GM03348 (cell line): ENCODE measurements at regions not wholly inside any gene's neighbourhood (a gene's known extent, or its start where the extent isn't known, plus 50 kb on each side); places are given as distances from the start of the nearest gene placed in this dataset.
"Not testable (repeated sequence)": the region's sequence is repeated elsewhere in the genome, so short reads cannot be mapped to it uniquely, and the experiment has no call there.

Experiments
- DNase-seq: peaks from one replicate; pipeline ENCODE4 v3.0.0; 2012; ENCODE audit warnings: low spot score

DNA sequence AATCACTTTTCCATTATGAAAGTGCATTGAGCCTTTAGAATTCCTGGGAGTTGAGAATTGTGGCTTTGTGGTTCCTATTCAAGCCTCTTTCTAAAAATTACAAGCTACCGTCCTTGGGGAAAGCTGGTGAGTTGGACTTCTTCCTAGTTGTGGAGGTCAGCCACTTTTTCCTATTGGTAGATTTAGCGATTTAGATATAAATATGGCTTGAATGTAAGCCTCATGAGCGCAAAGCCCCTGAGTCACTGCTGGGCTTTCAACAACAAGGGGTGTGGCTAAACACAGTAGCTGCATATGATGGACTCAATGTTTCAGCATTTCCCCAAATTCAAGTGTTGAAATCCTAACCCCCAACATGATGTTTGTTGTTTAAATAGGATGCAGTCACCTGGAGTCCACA lies 150.0 kb upstream of the IGFBP3 start:
- DNase-seq: peak; percentile 64

DNA sequence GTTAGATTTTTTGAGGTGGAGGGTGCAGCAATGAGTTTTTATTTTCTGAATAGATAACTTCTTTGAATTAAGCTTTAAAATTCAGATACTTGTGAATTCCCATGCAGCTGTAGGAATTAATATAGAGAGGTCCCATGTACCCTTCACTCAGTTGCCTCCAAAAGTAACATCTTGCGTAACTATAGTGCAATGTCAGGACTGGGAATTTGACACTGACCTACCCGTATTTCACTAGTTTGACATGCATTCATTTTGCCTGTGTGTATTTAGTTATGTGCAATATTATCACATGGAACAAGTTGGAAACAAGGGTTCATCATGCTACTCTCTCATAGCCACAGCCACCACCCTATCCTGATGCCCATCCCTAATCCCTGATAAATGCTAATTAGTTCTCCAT lies 147.1 kb upstream of the IGFBP3 start:
- DNase-seq: no peak

DNA sequence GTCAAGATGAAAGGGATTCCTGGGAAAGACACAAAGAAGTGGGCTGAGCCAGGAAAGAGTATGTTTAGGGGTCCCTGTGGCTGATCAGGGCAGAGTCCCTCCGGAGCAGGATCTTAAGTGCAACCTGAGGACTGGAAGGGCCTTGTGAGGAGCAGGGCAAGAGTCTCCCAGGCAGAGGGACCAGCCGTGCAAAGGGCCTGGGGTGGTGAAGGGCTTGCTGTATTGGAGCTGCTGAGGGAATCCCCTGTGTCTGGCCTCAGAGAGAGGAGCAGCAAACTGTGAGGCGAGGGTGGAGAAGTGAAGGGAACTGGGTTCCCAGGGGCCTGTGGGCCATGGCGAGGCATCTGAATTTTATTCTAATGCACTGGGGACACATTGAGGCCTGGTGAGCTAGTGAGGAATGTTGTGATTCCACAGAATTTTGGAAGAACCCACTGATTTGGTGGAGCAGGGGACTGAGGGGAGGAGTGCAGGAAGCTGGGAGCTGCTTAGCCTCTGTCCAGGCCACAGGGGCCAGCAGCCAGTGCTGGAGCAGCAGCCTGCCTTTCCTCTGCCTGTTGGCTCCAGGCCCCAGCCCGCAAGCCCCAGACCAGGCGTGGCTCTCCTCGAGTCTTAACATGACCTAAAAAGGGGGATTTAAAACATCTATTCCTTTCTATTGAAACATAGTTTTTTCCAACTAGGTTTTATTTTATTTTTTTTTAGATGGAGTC lies 138.4 kb upstream of the IGFBP3 start:
- DNase-seq: peak; percentile 20

DNA sequence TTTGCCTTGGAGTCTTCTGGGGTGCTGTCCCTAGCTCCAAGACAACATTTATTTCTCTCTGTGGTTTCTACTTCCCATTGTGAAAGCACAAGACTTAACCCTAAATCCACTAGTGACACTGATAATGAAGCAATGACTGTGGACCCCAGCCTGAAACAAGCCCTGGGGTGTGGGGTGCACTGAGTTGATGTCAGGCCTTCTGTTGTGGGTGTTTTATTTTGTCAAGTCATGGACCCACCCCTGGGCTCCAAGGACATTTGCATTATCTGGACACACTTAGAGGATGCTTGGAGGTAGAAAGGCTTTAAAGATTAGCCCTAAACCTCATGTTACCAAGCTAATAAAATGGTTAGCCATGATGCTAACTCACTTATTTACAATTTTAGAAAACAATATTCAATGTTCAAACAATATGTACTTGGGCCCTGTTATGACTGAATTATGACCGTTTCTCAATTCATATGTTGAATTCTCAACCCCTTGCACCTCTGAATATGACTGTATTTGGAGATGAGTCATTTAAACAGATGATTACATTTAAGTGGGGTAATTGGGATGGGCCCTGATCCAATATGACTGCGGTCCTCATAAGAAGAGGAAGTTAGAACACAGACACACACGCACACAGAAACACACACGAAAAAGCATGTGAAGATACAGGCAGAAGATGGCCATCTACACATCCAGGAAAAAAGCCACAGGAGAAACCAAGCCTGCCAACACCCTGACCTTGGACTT lies 137.2 kb upstream of the IGFBP3 start:
- no peak for DNase-seq

DNA sequence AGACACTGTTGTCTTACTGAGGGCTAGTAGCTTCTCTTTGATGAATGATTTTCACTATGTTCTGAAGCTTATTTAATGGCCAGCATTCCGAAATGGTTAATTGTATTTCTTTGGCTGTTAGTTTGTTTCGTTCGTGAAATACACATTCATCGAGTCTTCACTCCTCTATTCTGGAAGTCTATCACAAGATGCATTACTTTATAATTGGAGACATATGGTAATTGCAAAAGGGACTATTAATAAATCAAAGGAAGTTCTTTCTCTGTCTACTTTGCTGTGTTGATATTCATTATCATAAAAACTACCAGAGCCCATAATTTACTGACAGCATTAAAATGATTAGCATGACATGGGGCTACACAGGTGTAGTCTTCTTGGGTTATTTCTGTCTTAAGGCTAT lies 133.8 kb upstream of the IGFBP3 start:
- no peak for DNase-seq

DNA sequence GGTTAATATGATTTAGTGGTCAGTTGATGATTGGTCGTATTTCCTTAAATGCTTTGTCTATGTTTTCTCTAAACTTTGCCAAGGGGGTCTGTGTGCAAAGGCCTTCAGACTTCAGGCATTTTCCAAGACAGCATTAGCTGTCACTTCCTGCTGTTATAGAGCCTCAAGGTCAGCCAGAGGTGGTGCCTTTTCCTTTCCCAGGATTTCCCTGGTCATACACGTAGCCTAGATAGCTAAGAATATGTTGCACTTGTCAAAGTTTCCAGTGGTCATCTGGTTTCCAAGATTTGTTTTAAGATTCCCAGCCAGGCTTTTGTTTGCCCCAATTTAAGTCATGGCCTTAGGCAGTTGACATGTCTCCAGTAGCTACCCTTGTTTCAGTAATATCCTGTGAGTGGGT lies 133.2 kb upstream of the IGFBP3 start:
- DNase-seq: no peak

DNA sequence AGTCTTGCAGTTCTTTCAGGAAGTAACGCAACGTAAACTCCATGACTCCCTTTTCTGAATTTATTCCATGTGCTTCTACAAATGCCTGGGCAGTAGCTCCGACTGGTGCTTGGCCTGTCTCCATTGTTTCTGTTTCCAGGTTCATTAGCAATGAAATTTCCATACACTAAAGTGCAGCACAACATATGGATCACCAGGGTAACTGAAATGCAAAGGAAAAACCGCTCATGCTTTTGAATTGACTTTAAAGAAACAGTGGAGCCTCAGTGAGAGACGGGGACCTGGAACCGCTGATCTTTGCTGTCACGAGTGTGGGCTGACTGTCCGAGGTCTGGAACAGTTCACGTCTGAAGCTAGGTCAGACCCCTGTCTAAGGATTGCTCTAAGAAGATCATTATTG lies 126.5 kb upstream of the IGFBP3 start:
- DNase-seq: no peak

DNA sequence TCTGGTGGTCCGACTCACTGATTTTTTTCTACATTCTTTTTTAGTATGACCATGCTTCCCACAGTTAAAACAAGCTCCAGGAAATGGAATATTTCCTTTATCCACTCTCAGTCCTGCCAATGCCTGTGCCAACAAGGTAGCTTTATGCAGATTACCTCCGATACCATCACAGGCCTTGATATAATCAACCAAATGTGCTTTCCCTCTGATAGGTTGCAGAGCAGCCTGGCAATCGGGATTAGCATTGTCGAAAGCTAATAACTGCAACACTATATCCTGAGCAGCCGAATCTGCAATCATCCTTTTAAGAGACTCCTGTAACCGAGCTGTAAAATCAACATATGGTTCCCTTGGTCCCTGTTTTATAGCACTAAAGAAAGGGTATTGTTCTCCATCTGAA lies 122.3 kb upstream of the IGFBP3 start:
- not testable (repeated sequence) for DNase-seq

DNA sequence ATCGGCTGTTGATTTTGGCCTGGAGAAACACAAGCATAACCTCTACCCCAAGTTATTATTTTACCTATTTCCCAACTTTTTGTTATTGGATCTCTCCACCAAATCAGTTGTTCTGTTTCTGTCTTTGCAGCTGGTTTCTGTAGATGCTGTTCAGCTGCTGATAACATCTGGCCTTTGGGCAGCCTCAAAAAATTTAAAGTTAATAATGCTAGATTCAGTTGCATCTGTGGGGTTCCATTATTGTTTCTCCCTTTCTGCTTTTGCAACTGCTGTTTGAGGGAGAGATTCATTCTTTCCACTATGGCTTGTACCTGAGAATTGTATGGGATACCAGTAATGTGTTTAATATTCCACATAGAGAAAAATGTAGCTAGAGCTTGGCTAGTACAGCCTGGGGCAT lies 118.7 kb upstream of the IGFBP3 start:
- DNase-seq: not testable (repeated sequence)

DNA sequence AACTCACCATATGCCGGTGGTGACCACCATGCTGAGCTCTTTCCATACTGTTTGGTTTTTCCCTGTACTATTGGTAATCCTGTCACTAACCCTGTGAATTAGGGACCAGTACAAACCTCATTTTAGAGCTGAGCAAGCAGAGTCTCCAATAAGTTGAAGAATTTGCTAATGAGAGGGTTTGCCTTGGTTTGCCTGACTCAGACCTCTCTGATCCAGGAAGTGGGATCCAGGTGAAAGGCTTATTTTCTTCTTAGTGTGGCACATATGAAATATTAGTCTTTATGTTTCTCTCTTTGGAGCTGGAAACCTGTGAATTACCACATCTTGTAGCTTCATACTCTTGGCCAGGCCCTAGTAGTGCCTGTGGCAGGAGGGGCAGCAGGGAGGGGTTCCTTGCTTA lies 114.1 kb upstream of the IGFBP3 start:
- DNase-seq: no peak

DNA sequence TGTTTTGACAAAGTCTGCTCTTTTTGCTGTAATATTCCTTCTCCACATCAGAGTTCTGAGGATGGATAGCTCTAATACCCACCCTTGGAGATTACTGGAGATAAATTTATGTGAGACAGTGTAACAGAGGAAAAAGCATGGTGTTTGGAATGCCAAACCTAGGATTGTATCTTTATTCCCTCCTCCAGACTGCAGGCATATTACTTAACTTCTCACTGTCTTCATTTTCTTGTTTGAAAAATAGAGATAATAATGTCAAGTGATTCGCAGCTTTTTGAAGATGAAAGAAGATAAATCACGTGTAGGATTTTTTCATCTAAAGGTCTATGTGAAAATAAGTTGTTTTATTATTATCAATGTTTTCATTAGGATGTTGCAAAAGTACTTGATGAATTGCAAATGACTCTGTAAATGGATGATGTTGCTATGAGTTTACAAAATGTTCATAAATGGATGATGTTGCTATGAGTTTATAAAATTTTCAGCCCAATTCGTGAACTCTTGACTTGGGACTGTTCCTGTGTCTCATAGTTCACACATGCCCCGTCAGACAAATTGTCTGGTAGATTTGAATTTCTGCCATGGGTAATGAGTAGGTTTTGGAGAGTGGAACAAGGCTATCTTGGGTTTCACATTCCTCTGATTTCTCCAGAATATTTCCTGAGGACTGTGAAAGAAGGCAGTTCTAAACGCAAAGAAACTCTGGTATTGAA lies 113.1 kb upstream of the IGFBP3 start:
- DNase-seq: peak; percentile 75

DNA sequence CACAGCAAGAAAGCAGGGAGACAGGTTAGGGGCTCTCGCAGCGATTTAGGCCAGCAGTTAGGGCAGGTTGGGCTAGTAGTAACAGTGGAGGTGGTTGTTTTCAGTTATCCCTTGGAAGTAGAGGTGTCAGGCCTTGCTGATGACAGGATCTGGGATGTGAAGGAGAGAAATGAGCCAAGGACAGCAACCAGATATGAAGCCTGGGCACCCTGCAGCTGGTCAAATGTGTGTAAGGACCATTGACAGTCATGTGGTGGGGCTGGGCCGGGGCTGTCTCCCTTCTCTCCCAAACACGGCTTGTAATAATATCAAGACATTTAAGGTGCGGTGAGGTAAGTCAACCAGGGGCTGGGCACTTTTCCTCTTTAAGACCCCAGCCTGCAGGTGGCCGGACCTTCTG lies 112.5 kb upstream of the IGFBP3 start:
- no peak for DNase-seq

DNA sequence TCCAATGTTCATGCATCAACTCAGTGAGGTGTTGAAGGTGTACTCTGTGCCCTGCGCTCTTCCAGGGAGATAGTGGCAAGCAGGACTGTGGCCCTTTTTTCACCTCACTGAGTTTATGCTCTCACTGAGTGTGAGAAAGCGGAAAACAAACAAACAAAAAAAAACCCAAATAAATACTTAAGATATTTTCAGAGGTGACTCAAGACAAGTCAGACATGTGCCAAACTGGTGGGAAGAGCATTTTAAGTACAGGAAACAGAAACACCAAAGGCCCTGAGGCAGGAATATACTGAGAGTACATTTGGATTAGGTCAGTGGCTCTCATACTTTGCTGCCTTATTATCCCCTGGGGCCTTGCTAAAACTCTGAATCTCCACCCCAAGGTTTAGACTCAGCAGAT lies 111.9 kb upstream of the IGFBP3 start:
- DNase-seq: peak; percentile 39

DNA sequence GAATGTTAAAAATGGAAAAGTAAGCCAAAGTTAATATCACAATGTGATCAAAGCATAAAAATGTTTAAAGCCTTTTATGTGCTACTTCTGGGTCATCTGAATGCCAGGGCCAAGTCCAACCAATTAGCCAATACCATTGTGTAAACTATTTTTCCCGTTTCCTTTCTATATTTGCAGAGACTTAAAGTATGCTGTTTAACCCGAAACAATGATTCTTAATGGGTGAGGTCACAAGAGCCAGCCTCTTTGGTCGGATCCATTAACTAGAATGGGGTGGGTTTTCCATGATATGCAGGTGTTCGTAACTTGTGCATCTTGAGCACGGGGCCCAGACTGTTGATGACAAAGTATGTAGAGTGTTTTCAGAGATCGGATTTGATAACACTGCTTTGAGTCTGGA lies 111.3 kb upstream of the IGFBP3 start:
- no peak for DNase-seq

DNA sequence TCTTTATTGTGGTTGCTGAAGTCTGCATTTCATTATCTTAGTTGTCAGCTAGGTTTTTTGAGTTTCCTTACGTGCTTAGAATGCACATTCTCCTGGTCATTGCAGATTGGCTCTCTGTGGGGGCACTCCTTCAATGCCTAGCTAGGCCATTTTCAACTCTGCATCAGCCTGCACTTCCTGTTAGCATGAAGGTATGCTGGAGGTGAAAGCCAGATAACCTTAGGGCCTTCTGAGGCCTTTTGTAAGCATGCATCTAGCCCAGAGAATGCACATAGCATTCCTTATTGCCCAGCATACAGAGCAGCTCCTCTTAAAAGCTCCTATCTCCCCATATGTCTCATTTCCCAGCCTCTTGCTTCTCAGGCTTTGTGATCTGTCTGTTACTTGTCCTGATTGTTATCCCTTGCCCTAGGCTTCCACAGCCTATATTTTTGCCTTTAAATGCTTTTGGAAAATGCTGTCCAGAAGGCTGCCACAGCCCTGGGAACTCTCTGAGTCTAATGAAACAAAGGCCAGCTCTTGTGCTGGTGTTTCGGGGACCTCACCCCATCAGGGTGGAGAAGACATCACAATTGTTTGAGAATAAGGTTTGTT lies 108.1 kb upstream of the IGFBP3 start:
- no peak for DNase-seq

DNA sequence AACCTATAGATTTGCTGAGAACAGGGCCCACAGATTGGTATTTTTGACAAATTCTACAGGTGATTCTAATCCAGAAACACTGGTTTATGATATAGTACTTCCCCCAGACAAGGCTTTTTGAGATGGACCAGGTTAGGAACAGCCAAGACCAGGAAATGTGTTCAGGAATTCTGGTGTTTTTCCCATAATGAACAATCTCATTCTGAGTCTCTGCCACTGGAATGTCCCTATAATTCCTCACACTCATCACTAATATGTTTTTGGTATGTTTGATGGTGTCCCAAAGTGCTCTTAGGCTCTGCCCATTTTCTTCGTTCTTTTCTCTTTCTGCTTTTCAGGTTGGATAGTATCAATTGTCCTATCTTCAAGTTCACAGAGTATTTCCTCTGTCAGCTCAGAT lies 107.2 kb upstream of the IGFBP3 start:
- no peak for DNase-seq

DNA sequence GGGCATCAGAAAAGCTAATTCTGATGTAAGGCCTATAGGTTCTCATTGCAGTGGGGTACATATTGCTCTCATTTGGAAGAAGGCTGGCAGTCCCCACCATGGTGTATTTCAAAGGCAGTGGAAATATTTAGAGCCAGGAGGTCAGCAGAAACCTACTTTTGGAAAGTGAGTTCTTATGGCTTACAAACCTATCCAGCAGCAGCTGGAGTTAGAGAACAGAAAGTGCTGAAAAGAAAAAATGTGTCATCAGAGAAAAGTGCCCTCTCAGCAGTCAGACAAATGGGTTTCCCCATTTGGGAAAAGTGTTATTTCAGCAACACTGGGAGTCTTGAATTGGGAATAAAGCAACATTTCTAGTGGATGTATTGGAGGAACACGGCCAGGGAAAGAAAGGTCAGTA lies 105.7 kb upstream of the IGFBP3 start:
- no peak for DNase-seq

DNA sequence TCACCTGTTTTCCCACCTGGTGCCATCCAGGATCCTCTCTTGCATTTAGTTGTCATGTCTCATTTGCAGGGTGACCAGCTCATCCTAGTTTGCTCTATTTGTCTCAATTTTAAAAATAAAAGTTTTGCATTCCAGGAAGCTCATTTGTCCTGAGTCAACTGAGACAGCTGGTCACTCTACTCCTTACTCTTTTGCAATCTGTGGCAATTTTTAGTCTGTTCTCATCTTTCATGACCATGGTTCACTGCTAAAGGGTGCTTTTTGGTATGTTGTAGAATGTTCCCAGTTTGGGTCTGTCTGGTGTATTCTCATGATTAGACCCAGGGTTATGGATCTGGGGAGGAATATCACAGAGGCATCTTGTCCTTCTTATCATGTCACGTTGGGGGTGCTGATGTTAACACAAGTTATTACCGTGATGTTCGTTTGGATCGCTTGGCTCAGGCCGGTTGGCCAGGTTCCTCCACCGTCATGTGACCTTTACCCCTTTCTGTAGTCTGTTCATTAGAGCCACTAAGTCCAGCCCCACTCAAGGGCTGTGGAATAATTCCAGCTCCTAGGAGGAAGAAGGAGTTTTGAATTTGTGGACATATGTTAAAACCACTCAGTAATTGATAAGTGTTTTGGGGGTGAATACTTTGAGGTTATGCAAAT lies 103.3 kb upstream of the IGFBP3 start:
- no peak for DNase-seq

DNA sequence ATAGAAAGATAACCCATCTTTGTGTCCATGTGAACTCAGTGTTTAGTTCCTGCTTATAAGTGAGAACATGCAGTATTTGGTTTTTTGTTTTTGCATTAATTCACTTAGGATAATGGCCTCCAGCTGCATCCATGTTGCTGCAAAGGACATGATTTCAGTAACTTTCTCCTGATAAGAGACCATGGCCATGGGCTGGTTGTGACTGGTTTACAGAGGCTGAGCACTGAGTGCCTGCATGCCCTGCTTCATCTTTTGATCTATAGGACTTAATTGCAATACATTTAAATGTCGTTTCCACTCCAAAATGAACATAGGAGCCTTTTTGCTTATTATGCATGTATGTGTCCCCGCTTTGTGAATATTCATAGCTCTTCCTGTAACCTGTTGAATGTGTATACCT lies 101.3 kb upstream of the IGFBP3 start:
- DNase-seq: no peak

DNA sequence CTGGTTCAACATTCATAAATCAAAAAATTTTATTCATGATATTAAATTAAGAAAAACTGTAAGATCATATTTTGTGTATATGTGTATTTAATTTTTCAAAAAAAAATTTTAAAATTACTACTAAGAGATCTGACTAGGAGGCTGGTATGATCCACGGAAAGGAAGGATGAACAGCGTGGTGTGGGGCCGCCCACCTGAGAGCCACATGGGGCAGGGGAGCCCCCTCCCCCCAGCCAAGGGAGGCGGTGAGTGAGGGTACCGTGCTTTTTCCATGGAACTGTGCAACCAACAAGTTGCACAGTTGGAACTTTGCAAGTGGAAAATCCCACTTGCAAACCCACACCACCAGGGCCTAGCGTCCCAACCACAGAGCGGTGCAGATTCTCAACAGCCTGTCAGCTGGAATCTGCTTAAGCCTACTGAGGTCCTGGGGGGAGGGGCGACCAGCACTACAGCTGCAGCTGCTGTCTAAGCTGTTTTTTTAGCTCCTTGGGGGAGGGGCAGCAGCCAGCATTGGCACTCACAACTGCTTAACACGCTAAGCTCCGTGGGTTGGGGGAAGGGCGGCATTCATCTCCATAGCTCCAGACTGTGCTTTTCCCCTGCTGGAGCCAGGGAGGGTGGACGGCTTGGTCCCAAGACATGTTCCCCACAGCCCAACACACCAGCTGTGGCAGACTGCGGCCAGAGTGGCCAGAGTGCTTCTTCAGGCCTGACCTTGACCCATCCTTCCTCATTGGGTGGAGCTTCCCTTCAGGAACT lies 94.2 kb upstream of the IGFBP3 start:
- DNase-seq: no peak

DNA sequence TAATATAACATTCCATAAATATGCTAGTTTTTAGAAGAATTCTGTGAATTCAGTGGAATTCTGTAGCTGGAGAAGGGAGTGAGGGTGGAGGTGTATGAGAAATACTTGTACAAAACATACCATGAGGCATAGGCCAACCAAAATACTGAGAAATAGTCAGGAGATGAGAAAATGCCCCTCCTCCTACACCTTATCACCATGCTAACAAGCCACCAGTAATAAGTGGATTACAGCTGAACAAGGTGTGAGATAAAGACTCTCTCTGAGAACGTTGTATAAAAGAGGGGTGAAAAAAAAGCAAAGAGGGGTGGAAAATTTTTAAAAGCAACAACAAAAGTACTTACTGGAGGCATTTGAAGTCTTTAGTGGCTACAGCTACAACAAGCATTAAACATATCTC lies 90.4 kb upstream of the IGFBP3 start:
- DNase-seq: no peak

DNA sequence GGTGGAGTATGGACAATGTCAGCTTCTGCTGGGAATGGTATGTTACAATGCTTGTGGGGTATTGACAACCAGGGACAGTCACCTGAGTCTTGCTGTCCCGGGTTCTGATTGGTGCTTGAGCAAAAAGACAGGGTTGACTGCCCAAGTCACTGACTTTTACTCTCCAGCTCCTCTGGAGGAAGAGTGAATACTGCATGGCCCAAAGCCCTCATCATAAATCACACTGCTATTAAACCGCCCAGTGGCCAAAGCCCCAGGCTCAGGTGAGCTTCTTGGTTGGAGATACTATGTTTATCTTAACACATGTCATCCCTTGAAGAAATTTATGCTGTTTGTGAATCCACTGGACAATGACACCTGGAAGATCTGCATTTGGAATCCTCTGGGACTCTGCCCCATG lies 90.0 kb upstream of the IGFBP3 start:
- DNase-seq: no peak
